ENCODE measurements at regions not wholly inside any gene's neighbourhood (a gene's known extent, or its start where the extent isn't known, plus 50 kb on each side); places are given as distances from the start of the nearest gene placed in this dataset.

GRCh38 chr3:118556983-118557382 is 477.7 kb downstream of the IGSF11 start:
- POLR2A ChIA-PET = no interaction called here
- DNase-seq (no peak), ATAC-seq (ENCODE audit: low read depth) (no peak)
- H3K9me3 Mint-ChIP-seq = no peaks in the 10 kb centered on the region
- intact Hi-C loops (cut with micrococcal nuclease) = no loop called here
- H3K4me3 Mint-ChIP-seq = no peak overlapping the region
- H3K27ac Mint-ChIP-seq = no peak overlapping the region
- H3K4me1 Mint-ChIP-seq = no peaks in the 10 kb centered on the region
- TF ChIP-seq, protein P1, sequence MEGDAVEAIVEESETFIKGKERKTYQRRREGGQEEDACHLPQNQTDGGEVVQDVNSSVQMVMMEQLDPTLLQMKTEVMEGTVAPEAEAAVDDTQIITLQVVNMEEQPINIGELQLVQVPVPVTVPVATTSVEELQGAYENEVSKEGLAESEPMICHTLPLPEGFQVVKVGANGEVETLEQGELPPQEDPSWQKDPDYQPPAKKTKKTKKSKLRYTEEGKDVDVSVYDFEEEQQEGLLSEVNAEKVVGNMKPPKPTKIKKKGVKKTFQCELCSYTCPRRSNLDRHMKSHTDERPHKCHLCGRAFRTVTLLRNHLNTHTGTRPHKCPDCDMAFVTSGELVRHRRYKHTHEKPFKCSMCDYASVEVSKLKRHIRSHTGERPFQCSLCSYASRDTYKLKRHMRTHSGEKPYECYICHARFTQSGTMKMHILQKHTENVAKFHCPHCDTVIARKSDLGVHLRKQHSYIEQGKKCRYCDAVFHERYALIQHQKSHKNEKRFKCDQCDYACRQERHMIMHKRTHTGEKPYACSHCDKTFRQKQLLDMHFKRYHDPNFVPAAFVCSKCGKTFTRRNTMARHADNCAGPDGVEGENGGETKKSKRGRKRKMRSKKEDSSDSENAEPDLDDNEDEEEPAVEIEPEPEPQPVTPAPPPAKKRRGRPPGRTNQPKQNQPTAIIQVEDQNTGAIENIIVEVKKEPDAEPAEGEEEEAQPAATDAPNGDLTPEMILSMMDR (IDR thresholded peaks at IDR 0.05) = no peak
- H3K27me3 Mint-ChIP-seq = no peaks in the 10 kb centered on the region
- CTCF ChIA-PET = no interaction called here
- H3K36me3 Mint-ChIP-seq (ENCODE audit: low read depth) = no peaks in the 10 kb centered on the region

GRCh38 chr3:118557513-118557912 is 477.1 kb downstream of the IGSF11 start:
- ChIA-PET CTCF (no interaction called here), POLR2A (no interaction called here)
- Mint-ChIP-seq H3K36me3 (ENCODE audit: low read depth) (no peaks in the 10 kb centered on the region), H3K9me3 (no peaks in the 10 kb centered on the region), H3K4me1 (no peaks in the 10 kb centered on the region), H3K27ac (no peak overlapping the region), H3K4me3 (no peak overlapping the region), H3K27me3 (no peaks in the 10 kb centered on the region)
- TF ChIP-seq, protein P1 (IDR thresholded peaks at IDR 0.05) = no peak
- ATAC-seq (ENCODE audit: low read depth) (no peak), DNase-seq (no peak)
- intact Hi-C loops (cut with micrococcal nuclease) = no loop called here

DNA sequence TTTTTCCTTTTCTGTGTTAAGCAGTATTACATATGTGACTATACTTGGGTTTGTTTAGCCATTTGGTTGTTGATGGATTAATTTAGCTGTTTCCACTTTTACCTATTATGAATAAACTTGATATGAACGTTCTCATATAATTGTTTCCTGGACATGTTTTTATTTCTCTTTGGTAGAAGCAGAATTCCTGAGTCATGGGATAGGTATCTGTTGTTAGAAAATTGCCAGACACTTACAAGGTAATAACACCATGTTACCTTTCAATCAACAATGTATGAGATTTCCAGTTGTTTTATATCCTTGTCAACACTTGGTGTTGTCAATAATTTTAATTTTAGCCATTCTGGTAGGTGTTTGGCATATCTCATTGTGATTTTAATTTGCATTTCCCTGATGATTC is 475.4 kb downstream of the IGSF11 start:
- ChIA-PET CTCF (no interaction called here), POLR2A (no interaction called here)
- no peak for ATAC-seq (ENCODE audit: low read depth)
- H3K36me3 Mint-ChIP-seq (ENCODE audit: low read depth) = no peaks in the 10 kb centered on the region
- intact Hi-C loops (cut with micrococcal nuclease) = no loop called here
- TF ChIP-seq, protein P1 (IDR thresholded peaks at IDR 0.05) = no peak
- DNase-seq = no peak
- no peak overlapping the region for H3K4me3 Mint-ChIP-seq
- H3K4me1 Mint-ChIP-seq = no peaks in the 10 kb centered on the region
- no peaks in the 10 kb centered on the region for H3K27me3 Mint-ChIP-seq
- no peak overlapping the region for H3K27ac Mint-ChIP-seq
- H3K9me3 Mint-ChIP-seq = no peaks in the 10 kb centered on the region

GRCh38 chr3:118564800-118565199 is 469.8 kb downstream of the IGSF11 start:
- CTCF ChIA-PET = no interaction called here
- Mint-ChIP-seq H3K4me3 (no peak overlapping the region), H3K4me1 (no peaks in the 10 kb centered on the region), H3K27ac (no peak overlapping the region), H3K36me3 (ENCODE audit: low read depth) (no peaks in the 10 kb centered on the region), H3K27me3 (no peaks in the 10 kb centered on the region), H3K9me3 (no peaks in the 10 kb centered on the region)
- no peak for ATAC-seq (ENCODE audit: low read depth)
- intact Hi-C loops (cut with micrococcal nuclease) = no loop called here
- DNase-seq = no peak
- POLR2A ChIA-PET = no interaction called here
- TF ChIP-seq, protein P1 (IDR thresholded peaks at IDR 0.05) = no peak

- DNase-seq = no peak
- TF ChIP-seq, protein P1 (IDR thresholded peaks at IDR 0.05) = no peak
- Mint-ChIP-seq H3K27ac (no peak overlapping the region), H3K27me3 (no peaks in the 10 kb centered on the region), H3K4me1 (no peaks in the 10 kb centered on the region), H3K4me3 (no peak overlapping the region), H3K9me3 (no peaks in the 10 kb centered on the region), H3K36me3 (ENCODE audit: low read depth) (no peaks in the 10 kb centered on the region)
- CTCF ChIA-PET = no interaction called here
- intact Hi-C loops (cut with micrococcal nuclease) = no loop called here
- no peak for ATAC-seq (ENCODE audit: low read depth)
- POLR2A ChIA-PET = no interaction called here
Measured at GRCh38 chr3:118573912-118574311, 460.7 kb downstream of the IGSF11 start.
